ENCODE measurements at regions not wholly inside any gene's neighbourhood (a gene's known extent, or its start where the extent isn't known, plus 50 kb on each side); places are given as distances from the start of the nearest gene placed in this dataset.

GRCh38 chrX:115368876-115369275 lies 79.4 kb downstream of the LUZP4 start:
- no peak overlapping the region for H3K27ac ChIP-seq
- peaks cover 0 to 52% of the 10 kb centered on the region in 2 donors for H3K27me3 ChIP-seq
- intact Hi-C loops (cut with DNase I; ENCODE audit: low total_unique reads): no loop called here
- no peak overlapping the region for H3K4me3 ChIP-seq
- no peak for DNase-seq (ENCODE audit: low spot score in 2 of 2)
- TF ChIP-seq, protein P1, sequence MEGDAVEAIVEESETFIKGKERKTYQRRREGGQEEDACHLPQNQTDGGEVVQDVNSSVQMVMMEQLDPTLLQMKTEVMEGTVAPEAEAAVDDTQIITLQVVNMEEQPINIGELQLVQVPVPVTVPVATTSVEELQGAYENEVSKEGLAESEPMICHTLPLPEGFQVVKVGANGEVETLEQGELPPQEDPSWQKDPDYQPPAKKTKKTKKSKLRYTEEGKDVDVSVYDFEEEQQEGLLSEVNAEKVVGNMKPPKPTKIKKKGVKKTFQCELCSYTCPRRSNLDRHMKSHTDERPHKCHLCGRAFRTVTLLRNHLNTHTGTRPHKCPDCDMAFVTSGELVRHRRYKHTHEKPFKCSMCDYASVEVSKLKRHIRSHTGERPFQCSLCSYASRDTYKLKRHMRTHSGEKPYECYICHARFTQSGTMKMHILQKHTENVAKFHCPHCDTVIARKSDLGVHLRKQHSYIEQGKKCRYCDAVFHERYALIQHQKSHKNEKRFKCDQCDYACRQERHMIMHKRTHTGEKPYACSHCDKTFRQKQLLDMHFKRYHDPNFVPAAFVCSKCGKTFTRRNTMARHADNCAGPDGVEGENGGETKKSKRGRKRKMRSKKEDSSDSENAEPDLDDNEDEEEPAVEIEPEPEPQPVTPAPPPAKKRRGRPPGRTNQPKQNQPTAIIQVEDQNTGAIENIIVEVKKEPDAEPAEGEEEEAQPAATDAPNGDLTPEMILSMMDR (IDR thresholded peaks at IDR 0.05): no peak
- TF ChIP-seq POLR2AphosphoS5 (IDR thresholded peaks at IDR 0.05) (no peak), POLR2A (IDR thresholded peaks at IDR 0.05) (no peak)
- no peaks in the 10 kb centered on the region for H3K9me3 ChIP-seq
- no peaks in the 10 kb centered on the region for H3K4me1 ChIP-seq
- H3K36me3 ChIP-seq: no peaks in the 10 kb centered on the region

- DNase-seq (ENCODE audit: low spot score in 2 of 2): no peak
- Histone ChIP-seq H3K27ac (no peak overlapping the region), H3K4me1 (no peaks in the 10 kb centered on the region), H3K36me3 (no peaks in the 10 kb centered on the region), H3K27me3 (peaks cover 0 to 32% of the 10 kb centered on the region in 2 donors), H3K4me3 (no peak overlapping the region), H3K9me3 (no peaks in the 10 kb centered on the region)
- no peak for TF ChIP-seq POLR2A (IDR thresholded peaks at IDR 0.05)
- TF ChIP-seq POLR2AphosphoS5 (IDR thresholded peaks at IDR 0.05): no peak
- TF ChIP-seq, protein P1 (IDR thresholded peaks at IDR 0.05): no peak
- intact Hi-C loops (cut with DNase I; ENCODE audit: low total_unique reads): no loop called here
Observed at GRCh38 chrX:115372152-115372551, 82.6 kb downstream of the LUZP4 start.

DNA sequence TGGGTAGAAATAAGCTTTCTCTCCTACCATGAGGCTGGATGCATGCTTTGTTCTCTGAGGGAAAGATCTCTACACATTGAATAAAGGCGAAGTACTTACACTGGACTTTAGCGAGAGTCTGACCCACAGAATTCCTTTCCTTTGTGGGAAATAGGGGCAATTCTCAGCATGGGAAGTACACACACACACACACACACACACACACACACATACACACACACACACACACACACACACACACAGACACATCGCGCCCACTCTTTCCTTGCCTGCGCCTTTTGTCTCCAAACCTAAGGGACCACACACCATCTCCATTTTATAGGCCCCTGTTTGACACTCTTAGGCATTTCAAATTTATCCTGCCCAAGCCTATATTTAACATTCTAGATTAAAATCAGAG lies 83.8 kb downstream of the LUZP4 start:
- intact Hi-C loops (cut with DNase I; ENCODE audit: low total_unique reads): no loop called here
- no peak overlapping the region for H3K27ac ChIP-seq
- H3K36me3 ChIP-seq: no peaks in the 10 kb centered on the region
- TF ChIP-seq POLR2AphosphoS5 (IDR thresholded peaks at IDR 0.05) (no peak), POLR2A (IDR thresholded peaks at IDR 0.05) (no peak)
- TF ChIP-seq, protein P1 (IDR thresholded peaks at IDR 0.05): no peak
- DNase-seq (ENCODE audit: low spot score in 2 of 2): no peak
- peaks cover 0 to 27% of the 10 kb centered on the region in 2 donors for H3K27me3 ChIP-seq
- no peaks in the 10 kb centered on the region for H3K4me1 ChIP-seq
- no peak overlapping the region for H3K4me3 ChIP-seq
- no peaks in the 10 kb centered on the region for H3K9me3 ChIP-seq

DNA sequence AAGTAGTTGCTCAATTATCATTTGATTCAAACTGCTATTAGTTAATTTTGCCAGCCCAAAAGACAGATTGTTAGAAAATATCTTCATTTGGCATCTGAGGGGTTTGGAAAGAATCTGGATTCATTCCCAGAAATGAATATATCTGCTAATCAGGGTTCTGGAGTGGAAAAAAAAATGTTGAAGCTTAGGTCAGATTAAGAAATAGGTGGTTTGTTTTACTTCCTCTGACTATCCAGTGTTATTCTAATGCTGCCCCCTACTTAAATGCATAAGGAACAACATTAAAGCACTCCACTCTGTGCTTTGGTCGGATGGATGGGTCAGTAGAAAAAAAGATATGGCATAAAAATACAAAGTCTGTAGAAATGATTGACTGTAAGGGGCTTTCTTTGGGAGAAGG lies 89.0 kb downstream of the LUZP4 start:
- Histone ChIP-seq H3K36me3 (no peaks in the 10 kb centered on the region), H3K4me3 (no peak overlapping the region), H3K27me3 (peaks cover 0 to 33% of the 10 kb centered on the region in 2 donors), H3K9me3 (no peaks in the 10 kb centered on the region), H3K27ac (no peak overlapping the region), H3K4me1 (no peaks in the 10 kb centered on the region)
- TF ChIP-seq, protein P1 (IDR thresholded peaks at IDR 0.05): no peak
- no peak for TF ChIP-seq POLR2A (IDR thresholded peaks at IDR 0.05)
- no peak for TF ChIP-seq POLR2AphosphoS5 (IDR thresholded peaks at IDR 0.05)
- intact Hi-C loops (cut with DNase I; ENCODE audit: low total_unique reads): no loop called here
- DNase-seq (ENCODE audit: low spot score in 2 of 2): no peak

DNA sequence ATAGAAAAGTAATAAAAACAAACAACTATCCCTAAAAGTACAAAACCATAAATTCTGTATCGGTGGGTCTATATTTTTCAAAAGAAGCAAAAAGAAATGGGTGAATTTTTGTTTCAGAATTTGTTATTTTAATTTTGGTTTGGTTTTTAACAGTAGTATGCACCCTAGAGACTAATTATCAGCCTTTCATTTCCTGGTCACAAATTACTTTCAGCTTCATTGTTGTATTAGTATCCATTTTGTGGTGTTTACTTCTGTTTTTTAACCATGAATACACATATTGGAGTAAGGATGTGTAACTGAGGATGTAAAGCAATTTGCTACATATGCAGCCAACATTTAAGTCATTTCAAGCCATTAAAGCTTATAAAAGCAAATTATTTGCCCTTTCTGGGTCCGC lies 97.8 kb downstream of the LUZP4 start:
- no peaks in the 10 kb centered on the region for H3K9me3 ChIP-seq
- H3K4me1 ChIP-seq: no peaks in the 10 kb centered on the region
- no peaks in the 10 kb centered on the region for H3K36me3 ChIP-seq
- TF ChIP-seq POLR2AphosphoS5 (IDR thresholded peaks at IDR 0.05): no peak
- TF ChIP-seq, protein P1 (IDR thresholded peaks at IDR 0.05): no peak
- TF ChIP-seq POLR2A (IDR thresholded peaks at IDR 0.05): no peak
- peaks cover 0 to 34% of the 10 kb centered on the region in 2 donors for H3K27me3 ChIP-seq
- H3K27ac ChIP-seq: no peak overlapping the region
- no peak overlapping the region for H3K4me3 ChIP-seq
- intact Hi-C loops (cut with DNase I; ENCODE audit: low total_unique reads): no loop called here
- DNase-seq (ENCODE audit: low spot score in 2 of 2): no peak
